AG04450 (cell line): ENCODE measurements at regions not wholly inside any gene's neighbourhood (a gene's known extent, or its start where the extent isn't known, plus 50 kb on each side); places are given as distances from the start of the nearest gene placed in this dataset.

Experiments used
- CTCF ChIA-PET: fragments of 300-600, 350-600 bp; formaldehyde crosslinking; extraction: SDS; loops from one replicate; lab custom pipeline; 2022; ENCODE audit warnings: antibody characterized with exemption, inconsistent platforms; lab: Charles Lee
- POLR2A ChIA-PET: fragments of 350-600 bp; formaldehyde crosslinking; extraction: SDS; loops from one replicate; lab custom pipeline; 2021; ENCODE audit warnings: antibody characterized with exemption, inconsistent platforms; lab: Yijun Ruan, JAX
- DNase-seq: peaks from one replicate; pipeline ENCODE4 v3.0.0-alpha.2; 2011; ENCODE audit warnings: low read depth, low spot score
- H3K27ac ChIP-seq: one replicate; pipeline ENCODE4 v1.5.1; 2012; ENCODE audit warnings: low read depth, low read length, control low read depth
- H3K27me3 ChIP-seq: one replicate; pipeline ENCODE4 v1.6.0; 2012; ENCODE audit warnings: low read length; ENCODE audit not compliant: control insufficient read depth, insufficient read depth
- H3K4me3 ChIP-seq: 2 replicates; pipeline ENCODE4 v1.5.1; 2011; ENCODE audit warnings: mild to moderate bottlenecking, low read depth, low read length, control low read depth
- H3K9me3 ChIP-seq: 2 replicates; pipeline ENCODE4 v1.5.1; 2012; ENCODE audit warnings: low read length; ENCODE audit not compliant: control insufficient read depth, insufficient read depth
- CTCF ChIP-seq: IDR thresholded peaks from 2 replicates; pipeline ENCODE4 v1.5.1; 2011; ENCODE audit warnings: low read depth, low read length, control low read depth, inconsistent platforms

GRCh38 chr11:106212081-106212480 lies 134.6 kb downstream of the AASDHPPT start:
- H3K27ac ChIP-seq: no peak overlapping the region
- H3K27me3 ChIP-seq: no peaks in the 10 kb centered on the region
- H3K4me3 ChIP-seq: no peak overlapping the region
- TF ChIP-seq CTCF: no peak
- no peaks in the 10 kb centered on the region for H3K9me3 ChIP-seq
- ChIA-PET CTCF (no interaction called here), POLR2A (no interaction called here)
- DNase-seq: no peak

DNA sequence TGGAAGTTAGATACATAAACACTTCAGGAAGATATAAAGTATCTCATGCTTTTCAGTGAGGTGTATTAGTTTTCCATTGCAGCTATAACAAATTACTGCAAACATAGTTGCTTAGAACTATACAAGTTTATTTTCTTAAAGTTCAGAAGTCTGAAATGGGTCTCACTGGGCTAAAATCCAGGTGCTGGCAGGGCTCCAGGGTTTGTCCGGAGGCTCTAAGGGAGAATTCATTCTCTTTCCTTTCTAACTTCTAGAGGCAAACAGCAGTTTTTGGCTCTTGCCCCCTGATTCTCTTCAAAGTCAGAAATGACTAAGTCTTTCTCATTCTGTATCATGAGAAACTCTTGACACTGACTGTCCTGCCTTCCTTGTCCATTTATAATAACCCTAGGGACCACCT lies 138.8 kb downstream of the AASDHPPT start:
- CTCF ChIA-PET: no interaction called here
- H3K27me3 ChIP-seq: no peaks in the 10 kb centered on the region
- H3K9me3 ChIP-seq: no peaks in the 10 kb centered on the region
- DNase-seq: no peak
- no peak overlapping the region for H3K27ac ChIP-seq
- no peak overlapping the region for H3K4me3 ChIP-seq
- no peak for TF ChIP-seq CTCF
- POLR2A ChIA-PET: no interaction called here

DNA sequence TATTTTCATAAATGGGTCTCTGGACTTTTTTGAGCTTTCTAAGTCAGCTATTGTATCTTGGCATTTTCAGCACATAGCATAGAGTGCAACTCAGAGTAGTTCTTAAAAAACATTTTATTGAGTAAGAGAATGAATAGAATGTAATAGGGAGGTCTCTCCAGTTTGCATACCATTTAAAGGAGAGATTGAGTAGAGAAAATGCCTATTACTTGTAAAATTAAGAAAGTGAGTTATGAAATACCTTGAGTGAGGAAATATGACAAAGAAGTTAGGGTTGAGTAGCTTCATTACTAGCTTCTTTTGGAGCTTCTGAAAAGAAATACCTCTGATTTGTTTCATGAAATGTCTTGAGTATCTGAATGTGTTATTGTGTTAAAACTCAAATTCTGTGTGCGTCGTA lies 140.0 kb downstream of the AASDHPPT start:
- Histone ChIP-seq H3K27me3 (no peaks in the 10 kb centered on the region), H3K9me3 (peaks cover under 1% of the 10 kb centered on the region; the same call in 1 of the 2 replicates), H3K27ac (no peak overlapping the region), H3K4me3 (no peak overlapping the region)
- TF ChIP-seq CTCF: no peak
- POLR2A ChIA-PET: no interaction called here
- no peak for DNase-seq
- CTCF ChIA-PET: no interaction called here

DNA sequence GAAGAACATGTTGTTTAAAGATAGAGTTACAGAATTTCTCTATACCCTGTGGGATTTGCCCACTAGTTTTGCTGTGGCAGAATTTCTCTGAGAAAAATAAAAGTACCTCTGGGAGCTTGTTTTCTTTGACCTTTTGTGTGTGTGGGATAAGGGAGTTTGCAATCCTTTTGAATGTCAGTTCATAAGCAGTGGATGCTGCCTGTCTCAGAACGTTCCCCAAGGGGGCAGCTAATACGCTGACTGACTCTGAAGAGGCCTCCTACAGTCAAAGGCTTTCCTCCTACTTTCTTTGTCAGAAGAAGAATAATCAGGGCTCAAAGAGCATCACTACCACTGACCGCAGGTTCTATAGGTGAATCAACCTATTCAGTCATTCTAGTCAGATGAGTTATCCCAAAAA lies 140.6 kb downstream of the AASDHPPT start:
- no peak for TF ChIP-seq CTCF
- no peak for DNase-seq
- ChIA-PET POLR2A (no interaction called here), CTCF (no interaction called here)
- no peak overlapping the region for H3K27ac ChIP-seq
- no peak overlapping the region for H3K4me3 ChIP-seq
- peaks cover 7% of the 10 kb centered on the region for H3K9me3 ChIP-seq
- no peaks in the 10 kb centered on the region for H3K27me3 ChIP-seq

DNA sequence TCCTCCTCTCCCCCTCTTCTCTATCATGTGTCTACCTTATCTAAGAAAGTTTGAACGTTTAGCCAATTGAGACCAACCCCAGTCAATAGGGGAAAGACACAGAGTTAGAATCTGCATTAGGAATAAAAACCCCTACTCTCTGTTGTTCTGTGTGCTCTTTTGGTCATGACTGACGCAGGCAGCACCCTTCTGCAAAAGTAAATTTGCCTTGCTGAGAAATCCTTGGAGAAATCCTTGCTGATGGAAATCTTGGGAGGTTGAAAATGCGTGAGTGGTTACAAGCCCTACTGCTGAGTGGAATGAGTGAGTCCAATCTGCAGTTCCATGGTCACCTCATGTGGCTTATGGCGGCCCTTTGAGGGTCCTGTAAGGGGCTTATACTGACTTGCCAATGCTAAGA lies 145.2 kb downstream of the AASDHPPT start:
- CTCF ChIA-PET: interaction anchor here (1.5 kb wide), 1 partner anchor 815 kb away, joined by 3 read pairs; no protein-coding TSS in a partner anchor
- DNase-seq: no peak
- H3K4me3 ChIP-seq: no peak overlapping the region
- no peak for TF ChIP-seq CTCF
- POLR2A ChIA-PET: no interaction called here
- H3K9me3 ChIP-seq: peaks cover 14% of the 10 kb centered on the region
- H3K27ac ChIP-seq: no peak overlapping the region
- no peaks in the 10 kb centered on the region for H3K27me3 ChIP-seq
